Activated CD8-positive, alpha-beta memory T cell treated with anti-CD3 and anti-CD28 coated beads, Interleukin-2, amount 10 ng/mL, durations not matched to agents 7 days and 5 days (primary cell): ENCODE measurements at regions not wholly inside any gene's neighbourhood (a gene's known extent, or its start where the extent isn't known, plus 50 kb on each side); places are given as distances from the start of the nearest gene placed in this dataset.
"Not testable (repeated sequence)": the region's sequence is repeated elsewhere in the genome, so short reads cannot be mapped to it uniquely, and the experiment has no call there.

Experiments used
- ATAC-seq: fragments of 150-1000 bp; cut with Tn5 transposase; one replicate; pipeline ENCODE4 v1.10.0; 2021; ENCODE audit warnings: moderate library complexity
- CTCF ChIA-PET: fragments of 350-600 bp; sonication (Branson Sonifier 250); formaldehyde crosslinking; loops from one replicate; lab custom pipeline; 2021; ENCODE audit warnings: antibody characterized with exemption; lab: Charles Lee
- DNase-seq: peaks from one replicate; pipeline ENCODE4 v3.0.0-alpha.2; 2020
- H3K27ac Mint-ChIP-seq: one replicate; pipeline ENCODE4 v1.8.0; 2021; ENCODE audit warnings: mild to moderate bottlenecking, mixed read lengths
- H3K27me3 Mint-ChIP-seq: one replicate; pipeline ENCODE4 v1.8.0; 2021; ENCODE audit warnings: mixed read lengths
- H3K36me3 Mint-ChIP-seq: one replicate; pipeline ENCODE4 v1.8.0; 2021; ENCODE audit warnings: mild to moderate bottlenecking, mixed read lengths
- H3K4me1 Mint-ChIP-seq: one replicate; pipeline ENCODE4 v1.8.0; 2021; ENCODE audit warnings: mixed read lengths
- H3K4me3 Mint-ChIP-seq: one replicate; pipeline ENCODE4 v1.8.0; 2021; ENCODE audit warnings: mild to moderate bottlenecking, moderate library complexity, mixed read lengths
- H3K9me3 Mint-ChIP-seq: one replicate; pipeline ENCODE4 v1.8.0; 2022; ENCODE audit warnings: low read depth, mixed read lengths

DNA sequence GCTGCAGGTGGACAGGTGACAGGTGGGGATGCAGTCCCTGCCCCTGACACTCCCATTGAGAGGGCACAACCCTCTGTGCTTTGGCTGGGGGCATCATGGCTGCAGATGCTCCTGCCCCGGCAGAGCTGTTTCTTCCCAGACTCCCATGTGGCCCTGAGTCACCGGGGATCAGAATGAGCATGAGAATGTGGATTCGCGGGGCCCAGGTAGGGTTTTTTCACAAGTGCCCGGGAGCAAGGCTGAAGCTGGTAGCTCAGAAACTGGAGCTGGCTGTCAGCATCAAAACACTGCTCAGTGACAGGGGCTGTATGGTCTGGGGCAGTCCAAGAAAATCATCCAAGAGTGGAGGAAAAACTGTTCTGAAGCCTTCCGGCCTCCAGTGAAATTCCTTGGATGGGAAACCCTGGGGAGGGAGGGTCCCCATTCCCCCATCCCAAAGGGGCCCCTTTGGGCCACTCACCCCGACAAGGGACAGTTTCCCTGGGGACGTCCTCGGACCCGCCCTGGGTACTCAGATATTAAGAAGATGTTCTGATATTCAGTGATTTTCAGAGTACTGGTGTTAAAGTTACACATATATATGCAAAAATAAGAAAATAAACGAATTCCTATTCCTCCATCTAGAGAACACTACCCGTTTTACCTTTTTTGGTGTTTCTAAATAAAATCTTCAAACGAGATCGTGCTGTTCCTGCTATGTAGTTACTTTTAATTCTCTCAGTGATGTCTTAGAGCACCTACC, 120.1 kb upstream of the LPCAT1 start:
- Mint-ChIP-seq H3K9me3 (no peaks in the 10 kb centered on the region), H3K4me1 (peaks cover 6% of the 10 kb centered on the region), H3K27ac (no peak overlapping the region), H3K4me3 (no peak overlapping the region), H3K36me3 (no peaks in the 10 kb centered on the region), H3K27me3 (peaks cover 42% of the 10 kb centered on the region)
- no peak for DNase-seq
- no peak for ATAC-seq
- CTCF ChIA-PET = interaction anchor here (0.7 to 2.7 kb wide), 19 partner anchors 10 to 476 kb away, joined by 3 to 27 read pairs (median 4); partner anchors contain the start of gene CLPTM1L

DNA sequence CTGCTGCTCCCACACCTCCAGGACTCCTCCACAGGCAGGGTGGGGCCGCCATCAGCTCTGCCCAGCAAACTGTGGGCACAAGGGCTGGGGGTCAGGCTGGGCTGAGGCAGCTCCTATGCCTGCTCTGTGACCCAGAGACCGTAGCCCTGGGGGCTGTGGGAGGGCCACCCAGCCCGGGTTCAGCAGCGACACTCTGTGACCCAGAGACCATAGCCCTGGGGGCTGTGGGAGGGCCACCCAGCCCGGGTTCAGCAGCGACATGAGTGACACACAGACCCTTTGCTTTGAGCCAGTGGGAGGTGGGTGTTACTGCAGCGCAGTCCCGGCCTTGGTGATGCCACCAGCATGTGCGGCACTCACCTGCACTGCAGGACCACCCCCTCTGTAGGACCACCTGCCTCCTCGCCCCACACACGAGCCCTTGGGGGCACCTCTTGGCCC, 118.9 kb upstream of the LPCAT1 start:
- CTCF ChIA-PET = interaction anchor here (0.9 to 2.3 kb wide), 7 partner anchors 12 to 468 kb away, joined by 3 to 5 read pairs (median 3); no protein-coding TSS in a partner anchor
- H3K4me3 Mint-ChIP-seq = no peak overlapping the region
- H3K27ac Mint-ChIP-seq = no peak overlapping the region
- H3K9me3 Mint-ChIP-seq = no peaks in the 10 kb centered on the region
- ATAC-seq = no peak
- no peak for DNase-seq
- peaks cover 38% of the 10 kb centered on the region for H3K27me3 Mint-ChIP-seq
- peaks cover 6% of the 10 kb centered on the region for H3K4me1 Mint-ChIP-seq
- no peaks in the 10 kb centered on the region for H3K36me3 Mint-ChIP-seq

DNA sequence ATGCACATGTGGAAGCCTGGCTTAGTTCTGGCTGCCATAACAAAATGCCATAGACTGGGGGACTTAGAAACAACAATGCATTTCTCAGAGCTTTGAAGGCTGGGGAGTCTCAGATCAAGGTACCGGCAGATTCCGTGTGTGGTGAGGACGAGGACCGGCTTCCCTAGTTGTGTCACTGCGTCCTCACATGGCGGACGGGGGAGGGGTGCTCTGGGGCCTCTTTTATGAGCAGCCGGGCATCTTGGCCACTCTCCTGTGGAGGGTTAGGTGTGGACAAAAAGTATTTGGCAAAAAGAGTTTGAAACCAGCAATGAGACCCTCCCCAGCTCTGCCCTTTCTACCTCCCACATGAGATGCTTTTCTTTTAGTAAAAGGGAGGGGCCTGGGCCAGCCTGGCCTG, 118.5 kb upstream of the LPCAT1 start:
- CTCF ChIA-PET = interaction anchor here (0.9 to 2.3 kb wide), 3 partner anchors 12 to 262 kb away, joined by 3 to 5 read pairs (median 3); no protein-coding TSS in a partner anchor
- no peak for ATAC-seq
- H3K4me3 Mint-ChIP-seq = no peak overlapping the region
- H3K9me3 Mint-ChIP-seq = no peaks in the 10 kb centered on the region
- H3K27me3 Mint-ChIP-seq = peaks cover 37% of the 10 kb centered on the region
- no peak for DNase-seq
- no peak overlapping the region for H3K27ac Mint-ChIP-seq
- no peaks in the 10 kb centered on the region for H3K36me3 Mint-ChIP-seq
- peaks cover 6% of the 10 kb centered on the region for H3K4me1 Mint-ChIP-seq

DNA sequence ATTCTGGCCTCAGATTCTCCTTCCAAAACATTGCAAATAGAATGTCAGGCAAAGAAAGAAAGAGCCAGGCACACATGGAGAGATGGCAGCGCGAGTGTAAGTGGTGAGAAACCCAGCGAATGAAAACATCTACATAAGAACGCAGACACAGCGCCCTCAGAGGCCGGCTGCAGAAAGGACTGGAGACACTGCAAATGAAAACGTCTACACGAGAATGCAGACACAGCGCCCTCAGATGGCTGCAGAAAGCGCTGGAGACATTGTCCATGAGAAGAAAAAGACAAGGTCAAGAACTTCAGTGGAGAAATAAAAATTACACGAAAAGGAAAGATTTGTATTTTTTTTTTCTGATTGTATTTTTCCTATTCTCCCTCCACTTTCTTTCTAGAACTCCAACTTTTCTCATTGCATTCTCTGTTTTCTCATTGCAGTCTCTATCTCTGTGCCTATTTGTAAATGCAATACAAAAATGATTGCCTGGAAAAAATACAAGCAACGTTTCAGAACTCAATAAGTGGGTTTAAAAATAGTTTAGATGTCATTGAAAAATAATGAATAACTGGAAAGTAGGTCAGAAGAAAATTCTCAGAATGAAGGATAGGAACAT, 117.9 kb upstream of the LPCAT1 start:
- H3K4me1 Mint-ChIP-seq = peaks cover 6% of the 10 kb centered on the region
- H3K27ac Mint-ChIP-seq = no peak overlapping the region
- no peaks in the 10 kb centered on the region for H3K9me3 Mint-ChIP-seq
- H3K36me3 Mint-ChIP-seq = no peaks in the 10 kb centered on the region
- ATAC-seq (peak; percentile 83), DNase-seq (peak; percentile 84)
- CTCF ChIA-PET = interaction anchor here (0.9 to 2.3 kb wide), 4 partner anchors 11 to 261 kb away, joined by 3 to 5 read pairs (median 3); no protein-coding TSS in a partner anchor
- H3K4me3 Mint-ChIP-seq = no peak overlapping the region
- peaks cover 36% of the 10 kb centered on the region for H3K27me3 Mint-ChIP-seq

DNA sequence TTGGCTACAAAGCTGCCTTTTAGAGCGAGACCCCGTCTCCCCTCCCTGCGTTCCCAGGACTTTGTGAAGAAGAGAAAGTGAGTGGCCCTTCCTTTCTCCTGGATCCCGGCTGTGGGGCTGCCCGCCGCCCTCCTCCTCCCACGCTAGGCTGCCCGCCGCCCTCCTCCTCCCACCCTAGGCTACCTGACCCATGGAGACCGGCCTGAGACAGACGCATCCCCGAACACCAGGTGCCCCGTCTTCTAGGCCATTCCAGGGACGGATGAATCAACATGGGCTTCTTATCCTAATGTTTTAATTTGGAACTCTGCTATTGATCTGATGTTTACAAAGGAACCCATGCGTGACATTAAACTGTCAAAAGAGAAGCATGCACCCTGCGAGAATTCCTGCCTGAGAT, 117.3 kb upstream of the LPCAT1 start:
- Mint-ChIP-seq H3K4me1 (peaks cover 6% of the 10 kb centered on the region), H3K27ac (no peak overlapping the region), H3K9me3 (no peaks in the 10 kb centered on the region), H3K27me3 (peaks cover 33% of the 10 kb centered on the region), H3K4me3 (no peak overlapping the region), H3K36me3 (no peaks in the 10 kb centered on the region)
- no peak for DNase-seq
- CTCF ChIA-PET = interaction anchor here (1.0 kb wide), 1 partner anchor 161 kb away, joined by 3 read pairs; no protein-coding TSS in a partner anchor
- ATAC-seq = no peak

- DNase-seq = no peak
- Mint-ChIP-seq H3K36me3 (no peaks in the 10 kb centered on the region), H3K9me3 (no peaks in the 10 kb centered on the region), H3K27ac (no peak overlapping the region), H3K4me3 (no peak overlapping the region), H3K4me1 (peaks cover 10% of the 10 kb centered on the region), H3K27me3 (peaks cover 28% of the 10 kb centered on the region)
- no peak for ATAC-seq
- CTCF ChIA-PET = interaction anchor here (1.1 to 1.8 kb wide), 3 partner anchors 16 to 260 kb away, joined by 3 to 10 read pairs (median 5); no protein-coding TSS in a partner anchor
Observed at GRCh38 chr5:1640421-1640881, 116.7 kb upstream of the LPCAT1 start.

DNA sequence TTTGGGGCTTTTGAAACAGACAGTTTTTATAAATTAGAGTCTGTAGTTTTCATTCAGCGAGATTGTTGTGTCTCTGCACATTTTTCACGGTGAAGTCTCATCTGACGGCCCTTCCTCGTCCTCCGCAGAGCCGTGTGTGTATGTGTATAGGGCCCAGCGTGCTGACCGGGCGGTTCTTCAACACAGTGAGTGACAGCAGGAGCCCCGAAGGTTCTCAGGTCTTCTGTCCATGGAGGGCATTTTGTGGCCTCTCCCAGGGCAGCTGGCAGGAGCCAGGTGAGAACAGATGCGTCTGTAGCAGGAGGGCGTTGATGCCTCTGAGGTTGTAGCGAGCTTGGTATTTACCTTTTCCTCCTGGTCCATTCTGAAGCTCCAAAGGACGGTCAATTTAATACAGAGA, 116.0 kb upstream of the LPCAT1 start:
- DNase-seq (no peak), ATAC-seq (no peak)
- Mint-ChIP-seq H3K27me3 (peaks cover 24% of the 10 kb centered on the region), H3K9me3 (no peaks in the 10 kb centered on the region), H3K4me3 (no peak overlapping the region), H3K4me1 (peaks cover 14% of the 10 kb centered on the region), H3K27ac (no peak overlapping the region), H3K36me3 (no peaks in the 10 kb centered on the region)
- CTCF ChIA-PET = interaction anchor here (1.1 to 1.8 kb wide), 3 partner anchors 16 to 260 kb away, joined by 3 to 10 read pairs (median 5); no protein-coding TSS in a partner anchor

GRCh38 chr5:1638658-1639400, 115.1 kb upstream of the LPCAT1 start:
- H3K36me3 Mint-ChIP-seq = no peaks in the 10 kb centered on the region
- H3K4me1 Mint-ChIP-seq = peaks cover 15% of the 10 kb centered on the region
- no peaks in the 10 kb centered on the region for H3K9me3 Mint-ChIP-seq
- ATAC-seq (no peak), DNase-seq (no peak)
- H3K27ac Mint-ChIP-seq = no peak overlapping the region
- H3K27me3 Mint-ChIP-seq = peaks cover 20% of the 10 kb centered on the region
- H3K4me3 Mint-ChIP-seq = no peak overlapping the region
- CTCF ChIA-PET = interaction anchor here (1.4 to 1.8 kb wide), 2 partner anchors 159 to 259 kb away, joined by 3 to 10 read pairs; no protein-coding TSS in a partner anchor

- H3K27ac Mint-ChIP-seq = no peak overlapping the region
- H3K4me3 Mint-ChIP-seq = no peak overlapping the region
- H3K4me1 Mint-ChIP-seq = peaks cover 18% of the 10 kb centered on the region
- peaks cover 11% of the 10 kb centered on the region for H3K27me3 Mint-ChIP-seq
- CTCF ChIA-PET = interaction anchor here (1.4 kb wide), 1 partner anchor 158 kb away, joined by 3 read pairs; no protein-coding TSS in a partner anchor
- DNase-seq (no peak), ATAC-seq (no peak)
- no peaks in the 10 kb centered on the region for H3K36me3 Mint-ChIP-seq
- H3K9me3 Mint-ChIP-seq = no peaks in the 10 kb centered on the region
Observed at GRCh38 chr5:1637639-1638481, 114.1 kb upstream of the LPCAT1 start.

DNA sequence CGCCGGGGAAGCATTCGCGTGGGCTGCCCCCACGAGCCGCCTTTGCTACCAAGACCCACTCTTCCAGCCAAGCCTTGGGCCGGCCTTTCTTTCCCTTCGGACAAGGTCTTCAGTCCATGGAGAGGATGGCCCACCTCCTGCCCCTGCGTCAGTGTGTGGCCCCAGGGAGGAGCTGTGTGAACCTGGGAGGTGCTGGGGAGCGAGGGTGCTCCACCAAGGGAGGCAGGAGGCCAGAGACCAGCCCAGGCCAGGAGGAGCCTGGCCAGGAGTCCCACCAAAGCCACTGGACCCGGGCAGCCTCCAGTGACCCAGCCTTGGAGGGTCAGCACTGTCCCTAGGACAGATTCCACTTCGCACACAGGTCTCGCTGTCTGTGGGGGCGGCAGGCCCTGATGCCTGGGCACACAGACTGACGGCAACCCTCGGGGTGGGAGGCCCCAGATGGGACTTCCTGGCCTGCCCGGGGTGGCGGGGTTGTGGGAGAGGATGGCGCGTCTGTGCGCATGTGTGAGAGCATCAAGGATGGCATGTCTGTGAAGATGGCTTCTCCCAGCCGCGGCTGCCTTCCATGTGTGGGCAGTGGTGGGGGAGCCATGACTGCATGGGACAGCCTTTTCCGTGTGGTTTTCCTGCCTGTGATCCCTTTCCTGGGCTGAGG, 113.3 kb upstream of the LPCAT1 start:
- no peak overlapping the region for H3K4me3 Mint-ChIP-seq
- ATAC-seq (no peak), DNase-seq (no peak)
- no peaks in the 10 kb centered on the region for H3K9me3 Mint-ChIP-seq
- H3K27me3 Mint-ChIP-seq = peaks cover 10% of the 10 kb centered on the region
- no peak overlapping the region for H3K27ac Mint-ChIP-seq
- H3K4me1 Mint-ChIP-seq = peaks cover 23% of the 10 kb centered on the region
- H3K36me3 Mint-ChIP-seq = no peaks in the 10 kb centered on the region
- CTCF ChIA-PET = no interaction called here

DNA sequence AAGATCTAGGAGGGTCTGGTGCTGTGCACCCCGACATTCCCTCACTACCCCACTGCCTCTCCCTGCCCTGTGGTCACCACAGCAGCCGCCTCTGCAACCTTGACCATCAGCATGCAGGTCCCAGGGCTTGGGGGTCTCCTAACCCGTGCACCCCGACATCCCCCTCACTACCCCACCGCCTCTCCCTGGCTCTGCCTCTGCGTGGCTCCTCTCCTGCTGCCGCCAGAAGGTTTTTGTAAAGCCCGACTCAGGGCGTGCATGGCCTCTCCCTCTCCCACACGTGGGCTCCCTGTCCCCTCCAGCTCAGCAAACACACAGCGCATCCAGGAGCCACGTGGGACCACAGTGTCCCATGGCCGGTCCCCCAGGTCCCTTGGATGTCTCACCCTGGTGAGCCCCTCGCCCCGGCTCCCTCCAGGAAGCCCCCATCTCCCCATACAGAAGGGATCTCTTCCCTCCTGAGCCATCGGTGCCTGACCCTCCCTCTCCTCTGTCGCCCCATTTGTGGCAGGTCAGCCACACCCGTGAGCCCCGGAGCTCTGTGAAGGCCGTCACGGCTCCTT, 112.5 kb upstream of the LPCAT1 start:
- H3K36me3 Mint-ChIP-seq, ATAC-seq, CTCF ChIA-PET, DNase-seq, H3K27ac Mint-ChIP-seq, H3K4me3 Mint-ChIP-seq, H3K9me3 Mint-ChIP-seq, H3K27me3 Mint-ChIP-seq: not testable (repeated sequence)
- H3K4me1 Mint-ChIP-seq = peaks cover 26% of the 10 kb centered on the region
